HG03280 (cell line): ENCODE measurements at regions not wholly inside any gene's neighbourhood (a gene's known extent, or its start where the extent isn't known, plus 50 kb on each side); places are given as distances from the start of the nearest gene placed in this dataset.

ENCODE experiments used
- ATAC-seq: cut with Tn5 transposase; IDR thresholded peaks from one replicate; pipeline ENCODE4 v1.9.1; 2021; ENCODE audit warnings: mild to moderate bottlenecking, moderate library complexity; ENCODE audit not compliant: unreplicated experiment

DNA sequence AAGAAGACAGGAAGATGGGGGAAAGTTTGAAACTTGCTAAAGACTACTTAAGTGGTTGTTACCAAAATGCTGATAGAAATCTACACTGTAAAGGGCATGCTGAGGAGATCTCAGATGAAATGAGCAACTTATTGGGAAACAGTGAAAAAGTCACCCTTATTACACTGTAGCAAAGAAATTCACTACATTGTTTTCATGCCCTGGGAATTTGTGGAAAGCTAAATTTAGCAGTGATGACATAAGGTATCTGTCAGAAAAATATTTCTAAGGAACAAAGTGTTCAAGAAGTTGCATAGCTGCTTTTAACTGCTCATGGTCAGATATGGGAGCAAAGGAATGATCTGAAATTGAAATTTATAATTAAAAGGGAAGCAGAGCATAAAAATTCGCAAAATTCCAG lies 702.4 kb upstream of the LRRC4C start:
- no peak for ATAC-seq

DNA sequence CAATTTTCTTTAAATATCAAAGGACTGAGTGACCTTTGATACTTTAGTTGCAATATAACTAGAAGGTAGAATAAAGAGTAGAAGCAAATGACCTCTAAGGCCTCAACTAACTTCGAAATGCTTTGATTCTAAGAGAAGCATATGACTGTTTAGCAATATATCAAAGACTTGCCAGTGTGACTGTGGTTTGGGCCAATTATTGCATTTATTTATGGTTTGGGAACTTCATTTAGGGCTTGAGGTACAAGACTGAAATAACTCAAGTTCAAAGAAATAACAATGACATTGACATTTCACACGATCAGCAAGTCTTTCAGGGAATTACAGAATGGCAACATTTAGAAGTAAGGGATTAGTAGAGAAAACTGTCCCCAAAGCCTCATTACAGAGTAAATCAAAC lies 709.7 kb upstream of the LRRC4C start:
- ATAC-seq = no peak

DNA sequence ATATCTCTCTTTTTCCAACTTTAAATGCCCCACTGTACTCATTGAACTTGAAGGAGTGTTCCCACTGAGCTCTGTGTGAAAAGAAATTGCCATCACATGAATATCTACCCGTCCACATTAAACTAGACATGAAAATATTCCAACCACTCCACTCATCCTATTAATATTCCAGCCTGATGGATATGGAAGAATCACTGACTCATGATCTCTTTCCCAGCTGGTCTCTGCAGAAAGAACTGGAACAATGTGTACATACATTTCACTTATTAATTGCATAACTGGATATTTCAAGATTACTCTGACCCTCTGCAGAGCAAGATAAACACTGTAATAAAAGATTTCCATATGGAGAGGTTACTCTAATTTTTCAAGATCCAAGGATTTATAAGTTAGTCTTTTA lies 711.1 kb upstream of the LRRC4C start:
- ATAC-seq = no peak

DNA sequence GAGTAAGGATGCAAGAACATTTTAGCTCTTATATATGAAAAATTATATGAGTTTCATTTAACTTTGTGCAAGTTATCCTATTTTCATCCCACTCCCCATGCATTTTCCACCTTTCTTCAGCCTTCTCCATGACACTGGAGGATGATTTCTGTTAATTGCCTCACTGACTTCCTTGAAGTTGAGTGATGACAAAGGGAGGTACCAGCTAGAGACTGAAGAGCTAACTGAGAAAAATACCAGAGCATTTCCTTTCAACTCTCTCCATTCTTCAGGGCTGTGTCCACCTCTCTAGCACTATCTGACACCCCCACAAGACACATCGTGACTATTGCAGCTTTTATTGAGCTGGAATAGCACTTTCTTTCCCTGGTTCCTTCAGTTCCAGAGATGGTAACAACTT lies 711.6 kb upstream of the LRRC4C start:
- ATAC-seq = no peak

DNA sequence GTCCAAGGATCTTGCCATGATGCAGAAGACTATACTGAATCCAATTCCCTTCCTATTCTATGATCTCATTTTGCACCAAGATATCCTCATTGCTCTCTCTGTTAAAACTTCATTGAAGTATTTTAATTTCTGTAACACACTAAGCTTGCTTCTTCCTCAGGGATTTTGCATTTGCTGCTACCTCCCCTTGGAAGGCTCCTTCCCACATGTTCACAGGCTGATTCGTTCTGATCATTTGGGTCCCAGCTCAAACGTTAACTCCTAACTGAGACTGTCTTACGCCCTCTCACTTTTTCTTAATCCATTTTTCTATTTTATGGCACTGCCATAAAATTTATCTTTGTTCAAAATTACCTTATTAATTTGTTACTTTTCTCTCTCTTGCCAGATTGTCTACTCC lies 713.0 kb upstream of the LRRC4C start:
- ATAC-seq = no peak

DNA sequence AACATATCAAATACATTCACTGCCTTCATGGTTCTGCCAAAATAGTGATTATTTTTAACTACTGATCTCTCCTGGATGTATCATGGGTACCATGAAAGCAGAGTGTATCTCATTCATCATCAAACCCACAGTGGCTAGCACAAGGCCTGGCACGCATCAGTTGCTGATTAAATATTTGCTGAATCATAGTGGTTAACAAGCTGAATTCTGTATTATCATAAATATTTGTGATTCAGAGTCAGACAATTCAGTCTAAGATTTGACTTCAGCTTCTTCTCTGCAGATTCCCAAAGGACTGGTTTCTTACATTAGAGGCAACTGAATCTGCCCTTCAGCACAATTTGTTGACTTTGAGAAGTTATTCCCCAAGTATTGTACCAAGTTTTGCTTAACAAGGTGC lies 715.8 kb upstream of the LRRC4C start:
- ATAC-seq = no peak

DNA sequence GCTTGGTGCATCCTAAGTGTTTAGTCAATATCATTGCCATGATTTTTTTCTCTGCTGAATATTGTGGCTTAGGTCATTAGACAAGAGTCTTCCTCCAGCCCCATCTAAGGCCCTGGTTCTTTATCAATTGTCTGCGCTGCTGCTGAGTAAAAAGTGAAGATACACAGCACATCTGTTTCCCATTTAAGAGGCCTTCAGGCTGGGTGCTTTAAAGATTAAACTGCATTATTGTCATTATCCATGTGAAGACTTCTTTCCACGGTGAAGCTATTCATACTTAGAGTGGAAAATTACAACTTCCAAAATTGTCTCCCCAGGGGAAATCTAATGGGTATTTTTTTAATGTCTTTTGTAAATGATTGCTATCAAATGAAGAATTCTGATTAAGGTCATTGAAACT lies 719.8 kb upstream of the LRRC4C start:
- no peak for ATAC-seq

DNA sequence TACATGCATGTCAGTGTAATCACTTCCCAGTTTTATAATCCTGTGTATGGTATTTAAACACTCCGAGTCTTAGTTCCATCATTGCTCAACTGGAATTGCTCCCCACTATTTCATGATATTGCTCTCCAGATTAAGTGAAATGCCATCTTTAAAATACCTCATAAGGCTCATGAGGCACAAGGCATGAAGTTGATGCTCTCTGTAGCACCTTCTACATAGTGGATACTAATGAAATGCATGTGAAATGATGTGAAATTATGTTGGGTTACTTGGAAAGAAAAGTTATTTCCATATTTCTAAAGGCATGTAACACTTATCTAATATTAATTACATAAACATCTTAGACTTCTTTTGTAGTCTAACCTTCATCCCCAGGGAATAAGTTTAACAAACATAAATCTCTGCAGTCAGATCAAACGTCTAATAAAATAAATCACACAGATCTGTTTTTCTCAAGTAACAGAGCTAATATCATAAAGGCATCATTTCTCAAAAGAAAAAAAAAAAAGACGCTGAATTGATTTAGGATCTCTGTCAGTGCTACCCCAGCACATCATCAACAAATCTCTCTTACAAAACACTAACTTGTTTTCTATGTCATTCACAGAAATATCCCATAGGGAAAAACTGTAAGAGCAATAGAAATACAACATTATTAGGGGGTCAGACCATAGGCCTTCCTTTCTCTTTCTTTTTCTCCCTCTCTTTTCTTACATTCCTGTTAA lies 736.0 kb upstream of the LRRC4C start:
- no peak for ATAC-seq

DNA sequence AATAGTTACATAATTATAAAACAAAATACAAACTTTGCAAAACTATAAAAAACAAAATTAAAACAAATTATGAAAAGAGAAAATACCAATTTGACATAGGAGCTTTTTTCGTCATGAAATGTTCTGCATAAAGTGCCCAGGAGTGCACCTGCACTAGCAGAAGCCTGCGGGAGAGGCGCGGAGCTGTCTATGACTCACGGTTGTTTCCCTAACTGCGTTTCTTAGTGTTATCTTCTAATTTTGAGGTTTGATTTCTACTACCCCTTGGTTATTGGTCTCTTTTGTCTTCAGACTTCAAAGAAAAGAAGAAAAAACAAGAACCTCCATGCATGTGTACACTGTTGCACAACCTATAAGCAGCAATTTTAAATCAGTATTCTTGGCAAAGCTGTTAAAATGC lies 740.9 kb upstream of the LRRC4C start:
- no peak for ATAC-seq

DNA sequence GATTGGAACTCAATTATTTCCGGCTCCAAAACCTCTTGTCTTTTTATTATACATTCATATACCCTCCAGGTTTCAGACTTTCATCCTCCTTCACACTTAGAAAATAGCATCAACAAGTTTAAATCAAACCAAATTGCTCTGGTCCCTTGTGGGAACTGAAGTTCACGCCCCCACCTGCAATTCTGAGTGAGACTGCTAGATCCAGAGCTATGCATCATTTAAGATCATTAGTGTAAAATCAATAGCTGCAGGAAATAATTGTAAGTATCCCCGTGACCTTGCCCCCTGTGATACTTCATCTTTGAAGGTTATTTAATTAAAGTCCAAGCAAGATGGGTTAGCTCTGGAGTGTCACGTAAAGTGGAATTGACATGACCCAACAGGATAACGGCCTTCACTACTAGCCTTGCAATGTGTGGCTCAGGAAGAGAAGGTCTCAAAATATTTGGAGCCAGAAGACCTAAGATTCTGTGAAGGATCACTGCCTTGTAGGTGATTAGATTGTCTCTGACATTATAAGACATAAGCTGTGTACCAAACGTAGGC lies 742.2 kb upstream of the LRRC4C start:
- no peak for ATAC-seq

DNA sequence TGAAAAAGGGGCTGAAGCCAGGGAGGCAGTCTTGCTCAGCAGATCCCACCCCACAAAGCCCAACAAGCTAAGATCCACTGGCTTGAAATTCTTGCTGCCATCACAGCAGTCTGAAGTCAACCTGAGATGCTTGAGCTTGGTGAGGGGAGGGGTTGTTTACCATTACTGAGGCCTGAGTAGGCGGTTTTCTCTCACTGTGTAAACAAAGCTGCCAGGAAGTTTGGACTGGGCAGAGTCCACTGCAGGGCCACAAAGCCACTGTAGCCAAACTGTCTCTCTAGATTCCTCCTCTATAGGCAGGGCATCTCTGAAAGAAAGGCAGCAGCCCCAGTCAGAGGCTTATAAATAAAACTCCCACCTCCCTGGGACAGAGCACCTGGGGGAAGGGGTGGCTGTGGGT lies 746.1 kb upstream of the LRRC4C start:
- no peak for ATAC-seq

DNA sequence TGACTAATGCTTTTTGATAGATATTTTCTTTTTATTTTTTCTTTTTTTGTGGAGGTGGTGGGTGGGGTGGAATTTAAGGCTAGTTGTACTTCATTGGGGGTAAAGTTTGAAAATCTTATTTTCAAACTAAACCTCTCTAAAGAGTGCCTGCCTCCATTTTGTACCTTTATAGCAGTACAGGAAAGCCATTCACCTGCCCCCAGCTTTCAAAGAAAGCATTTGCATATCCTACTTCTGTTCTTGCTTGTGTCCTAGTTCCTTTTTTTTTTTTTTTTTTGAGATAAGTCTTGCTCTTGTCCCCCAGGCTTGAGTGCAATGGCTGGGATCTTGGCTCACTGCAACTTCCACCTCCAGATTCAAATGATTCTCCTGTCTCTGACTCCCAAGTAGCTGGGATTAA lies 766.2 kb upstream of the LRRC4C start:
- no peak for ATAC-seq

DNA sequence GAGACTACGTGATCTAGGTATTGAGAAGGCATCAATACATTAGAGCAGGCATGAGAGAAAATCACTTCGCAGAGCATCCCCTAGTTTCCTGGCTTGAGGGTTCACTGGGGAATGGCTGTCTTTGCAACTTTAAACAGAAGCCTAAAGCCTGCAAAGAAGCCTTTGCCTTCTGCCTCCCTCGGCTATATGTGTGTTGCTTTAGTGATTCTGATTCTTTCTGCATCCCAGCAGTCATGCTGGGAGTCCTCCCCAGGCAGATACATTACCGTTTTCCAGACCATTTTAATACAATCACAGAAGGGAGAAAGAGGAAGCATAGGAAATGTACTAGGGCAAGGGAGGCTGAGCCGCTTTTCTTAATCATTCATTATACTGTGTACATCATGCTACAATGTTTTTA lies 773.2 kb upstream of the LRRC4C start:
- ATAC-seq = no peak

DNA sequence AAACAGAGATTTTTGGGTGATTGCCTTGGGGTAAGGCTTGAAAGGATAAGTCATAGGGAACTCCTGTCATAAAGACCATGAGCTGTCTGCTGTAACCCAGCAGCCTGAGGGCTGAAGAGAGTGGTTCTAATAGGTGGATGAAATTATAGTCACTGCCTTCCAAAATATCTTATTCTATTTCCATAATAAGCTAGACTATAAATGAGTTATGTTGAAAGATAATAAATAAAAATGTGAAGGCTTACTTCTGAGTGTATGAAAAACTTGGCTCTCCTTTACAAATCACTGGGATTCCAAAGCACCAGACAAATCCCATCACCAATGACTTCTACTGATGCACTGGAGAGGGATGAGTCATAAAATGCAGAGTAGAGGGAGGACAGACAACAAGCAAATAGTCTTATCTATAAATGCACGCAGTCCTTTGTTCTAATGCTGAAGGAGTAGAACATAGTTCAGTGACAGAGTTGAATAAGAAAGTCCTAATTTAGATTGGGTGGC lies 775.0 kb upstream of the LRRC4C start:
- no peak for ATAC-seq

DNA sequence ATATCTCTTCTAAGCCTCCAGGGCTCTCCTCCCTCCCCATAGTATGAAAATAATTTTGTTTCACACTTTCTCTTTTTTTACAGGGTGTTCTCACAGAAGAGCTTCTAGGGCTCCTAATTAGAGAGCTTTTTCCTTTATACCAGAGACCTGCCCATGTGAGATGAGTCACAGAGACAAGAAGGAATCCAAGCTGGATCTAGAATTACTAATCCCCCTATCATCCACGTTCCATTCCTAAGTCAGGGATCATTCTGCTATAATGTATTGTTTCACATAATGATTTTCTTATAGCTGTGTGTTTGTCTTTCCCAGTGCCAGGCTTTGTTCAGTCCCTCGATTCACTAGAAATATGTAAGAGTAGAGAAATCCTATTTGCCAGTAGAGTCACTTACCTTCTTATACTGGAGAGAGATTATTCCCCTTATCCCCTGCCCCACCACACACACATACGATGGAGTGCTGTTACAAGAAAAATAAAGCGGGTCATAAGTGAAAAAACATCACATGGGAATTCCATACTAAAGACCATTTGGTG lies 778.3 kb upstream of the LRRC4C start:
- ATAC-seq = no peak

DNA sequence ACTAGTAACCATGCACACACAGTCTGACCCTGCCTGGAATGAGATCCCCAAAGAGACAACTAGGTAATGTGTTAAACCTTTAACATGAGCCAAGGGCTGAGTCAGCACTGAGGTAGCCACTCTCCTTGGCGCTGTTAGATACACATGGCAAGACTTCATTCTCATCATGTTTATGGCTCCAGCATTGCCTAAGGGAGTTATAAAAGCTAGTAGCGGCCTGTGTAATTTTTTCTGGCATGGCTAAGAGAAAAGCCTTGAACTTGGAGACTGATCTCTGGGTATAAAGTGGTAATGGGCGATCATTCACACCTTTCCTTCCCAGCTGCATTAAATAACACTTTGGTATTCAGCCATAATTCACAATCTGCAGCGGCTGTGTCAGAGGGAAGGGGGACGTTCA lies 779.7 kb upstream of the LRRC4C start:
- ATAC-seq = no peak

DNA sequence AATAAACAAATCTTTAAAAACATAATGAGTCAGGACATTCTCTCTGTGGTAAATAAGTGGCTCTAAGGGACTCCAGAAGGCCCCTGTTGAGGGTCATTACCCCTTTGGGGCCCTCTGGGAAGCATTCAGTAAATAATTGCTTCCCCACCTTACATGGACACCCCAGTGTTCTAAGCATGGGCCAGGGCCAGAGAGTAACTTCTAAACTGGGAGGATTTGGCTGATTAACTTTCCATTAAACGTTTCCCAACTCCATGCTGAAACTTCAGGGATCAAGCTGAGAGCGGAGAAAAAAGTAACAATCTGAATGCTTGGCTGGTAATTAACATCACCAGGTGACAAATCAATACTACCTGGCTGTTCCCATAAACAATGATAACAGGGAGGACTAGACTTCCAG lies 783.9 kb upstream of the LRRC4C start:
- ATAC-seq = no peak

DNA sequence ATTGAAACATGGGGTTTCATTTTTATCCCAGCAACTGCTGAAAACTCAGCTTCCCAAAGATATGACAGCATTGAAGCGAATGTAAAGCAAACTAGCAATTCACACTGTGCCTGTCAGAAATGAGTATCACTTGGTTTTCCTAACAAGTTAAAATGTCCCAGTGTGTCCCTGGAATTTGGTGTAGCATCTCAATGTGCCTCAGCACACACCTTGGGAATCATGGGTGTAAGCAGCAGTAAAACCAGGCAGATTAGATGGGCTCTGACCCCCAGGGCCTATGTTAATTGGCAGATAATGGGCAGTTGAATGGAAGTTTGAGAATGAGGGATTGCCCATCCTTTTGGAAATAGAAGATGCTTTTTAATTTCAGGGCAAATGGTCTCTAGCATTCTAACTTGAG lies 784.9 kb upstream of the LRRC4C start:
- ATAC-seq = no peak

DNA sequence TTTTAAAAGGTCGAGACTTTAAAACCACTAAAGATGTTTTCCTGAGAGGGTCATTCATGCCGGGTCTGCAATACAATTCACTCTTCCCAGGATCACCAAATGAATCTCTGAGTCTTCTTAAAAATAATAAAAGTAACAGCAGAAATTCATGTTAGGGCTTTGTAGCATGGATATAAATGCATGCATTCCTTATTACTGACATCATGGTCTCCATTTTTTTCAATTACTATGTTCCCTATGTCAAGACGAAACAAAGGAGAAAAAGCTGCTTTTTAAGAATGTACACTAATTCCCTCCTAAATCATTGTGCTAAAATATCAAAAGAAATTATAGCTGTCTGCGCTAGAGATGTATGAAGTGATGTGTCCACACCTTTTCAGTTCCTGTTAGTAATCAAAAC lies 789.9 kb upstream of the LRRC4C start:
- ATAC-seq = no peak

DNA sequence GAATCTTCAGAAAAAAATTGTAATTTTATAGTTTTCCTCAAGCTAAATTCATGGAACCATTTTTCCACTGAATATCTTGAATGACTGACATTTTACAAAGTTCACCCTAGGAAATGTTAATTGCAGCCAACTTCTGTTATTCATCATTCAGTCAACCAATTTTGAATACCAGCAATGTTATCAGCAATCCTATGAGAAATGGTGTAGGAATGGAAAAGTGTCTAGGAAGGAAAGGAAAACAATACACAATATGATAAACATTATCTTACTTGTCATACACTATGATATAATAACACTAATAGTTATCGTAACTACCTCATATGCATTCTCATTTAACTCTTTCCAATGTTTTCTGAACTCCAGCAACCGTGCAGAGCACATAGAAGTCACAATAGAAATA lies 790.5 kb upstream of the LRRC4C start:
- ATAC-seq = no peak

DNA sequence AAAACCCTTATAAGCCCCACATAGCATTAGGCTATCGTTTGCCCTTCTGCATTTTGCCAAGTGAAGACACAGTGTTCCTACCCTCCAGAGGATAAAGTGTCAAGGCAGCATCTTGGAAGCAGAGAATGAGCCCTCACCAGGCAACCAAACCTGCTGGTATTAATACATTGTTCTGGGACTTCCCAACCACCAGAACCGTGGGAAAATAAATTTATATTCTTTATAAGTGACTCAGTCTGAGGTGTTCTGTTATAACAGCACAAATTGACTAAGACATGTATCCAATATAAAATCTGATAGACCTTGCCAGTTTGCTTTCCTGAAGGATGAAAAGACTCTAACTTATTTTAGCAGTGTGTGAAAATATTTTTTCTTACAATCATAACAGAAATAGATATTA lies 792.5 kb upstream of the LRRC4C start:
- no peak for ATAC-seq

DNA sequence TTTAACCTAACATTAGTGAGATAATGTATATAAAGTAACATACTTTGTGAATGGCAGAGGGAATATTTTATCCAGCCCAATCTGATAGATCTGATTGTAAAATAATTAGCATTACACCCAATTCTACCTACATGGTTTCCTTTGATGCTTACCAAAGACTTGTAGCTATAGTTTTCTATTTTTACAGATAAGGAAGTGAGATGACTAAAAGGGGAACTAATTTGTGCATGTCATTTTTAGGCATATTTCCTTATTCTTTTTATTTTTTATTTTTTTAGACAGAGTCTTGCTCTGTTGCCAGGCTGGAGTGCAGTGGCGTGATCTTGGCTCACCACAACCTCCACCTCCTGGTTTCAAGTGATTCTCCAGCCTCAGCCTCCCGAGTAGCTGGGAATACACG lies 793.7 kb upstream of the LRRC4C start:
- no peak for ATAC-seq

DNA sequence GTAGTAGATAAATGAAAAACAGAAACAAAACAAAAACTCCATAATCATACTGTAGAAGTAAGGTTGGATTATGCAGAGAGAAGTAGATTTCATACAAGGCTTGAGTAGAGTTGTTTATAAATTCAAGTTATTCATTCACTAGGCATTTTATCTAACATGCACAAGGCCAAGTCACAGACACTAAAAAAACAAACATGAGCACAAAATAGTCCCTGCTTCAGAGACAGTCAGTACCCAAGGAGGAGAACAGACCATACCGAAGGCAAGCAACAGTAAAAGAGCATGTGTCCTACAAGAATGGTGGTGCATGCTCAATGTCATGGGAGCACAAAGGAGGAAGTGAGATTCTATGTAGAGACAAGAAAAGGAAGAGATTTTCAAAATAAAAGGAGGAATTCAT lies 796.5 kb upstream of the LRRC4C start:
- no peak for ATAC-seq
